Prostate gland (tissue), 2 donors: ENCODE measurements at regions not wholly inside any gene's neighbourhood (a gene's known extent, or its start where the extent isn't known, plus 50 kb on each side); places are given as distances from the start of the nearest gene placed in this dataset.

Experiments
- DNase-seq: peaks from one replicate; pipeline ENCODE4 v3.0.0-alpha.2; 2019; ENCODE audit warnings: low spot score
- H3K27ac ChIP-seq, 2 donors: fragments of 200-600 bp; sonication (generic); 2 replicates each; pipeline ENCODE4 v1.5.1; 2017 to 2019
- H3K27me3 ChIP-seq: fragments of 200-600 bp; sonication (generic); replicated peaks from 2 replicates; pipeline ENCODE4 v1.5.1; 2019; ENCODE audit not compliant: insufficient read depth
- H3K36me3 ChIP-seq, 2 donors: fragments of 200-600 bp; sonication (generic); 1 replicate in 1 of 2; 2 replicates in 1 of 2; pipeline versions ENCODE4 v1.5.1 to v1.8.1; 2017 to 2019
- H3K4me1 ChIP-seq: fragments of 200-600 bp; sonication (generic); replicated peaks from 2 replicates; pipeline ENCODE4 v1.5.1; 2019
- H3K4me3 ChIP-seq, 2 donors: fragments of 200-600 bp; sonication (generic); 2 replicates each; pipeline ENCODE4 v1.5.1; 2017 to 2019
- H3K9me3 ChIP-seq: fragments of 200-600 bp; sonication (generic); 2 replicates; pipeline ENCODE4 v1.5.1; 2017
- CTCF ChIP-seq, 4 experiments: fragments of 200-600 bp in 2 of 4; fragments of 450-650 bp in 2 of 4; sonication (generic) in 2 of 4; IDR thresholded peaks; 1 replicate in 3 of 4; 2 replicates in 1 of 4; pipeline ENCODE4 v1.5.1; 2016 to 2019; ENCODE audit warnings: antibody characterized with exemption in 4 of 4, mild to moderate bottlenecking in 2 of 4, moderate library complexity in 2 of 4
- POLR2A ChIP-seq: fragments of 450-650 bp; IDR thresholded peaks from one replicate; pipeline ENCODE4 v1.6.1; 2016; ENCODE audit warnings: antibody characterized with exemption, mild to moderate bottlenecking
- POLR2AphosphoS5 ChIP-seq: sonication (generic); formaldehyde crosslinking; IDR thresholded peaks from one replicate; pipeline ENCODE4 v1.6.1; 2017; ENCODE audit warnings: antibody characterized with exemption
- WGBS: methylation state at CpG from one replicate; pipeline ENCODE4 v1.1.5; 2018; 5-methylcytosine and 5-hydroxymethylcytosine counted together
- intact Hi-C: fragments of 100-400 bp; cut with DNase I; formaldehyde crosslinking; loops from one replicate; pipeline ENCODE4 v1.14.2; 2022

GRCh38 chr1:227450489-227450888 is 112.9 kb upstream of the ZNF678 start:
- no peak for DNase-seq
- TF ChIP-seq POLR2A (no peak), POLR2AphosphoS5 (no peak), CTCF (IDR thresholded peaks at IDR 0.05) (no peak)
- H3K27me3 ChIP-seq: peaks cover 5% of the 10 kb centered on the region
- H3K4me1 ChIP-seq: no peaks in the 10 kb centered on the region
- H3K36me3 ChIP-seq: no peaks in the 10 kb centered on the region
- no peak overlapping the region for H3K4me3 ChIP-seq
- no peak overlapping the region for H3K27ac ChIP-seq
- H3K9me3 ChIP-seq: no peaks in the 10 kb centered on the region
- intact Hi-C loops: no loop called here
- 83% methylated on average over 2 of the region's 2 CpGs for WGBS

- no peak overlapping the region for H3K4me3 ChIP-seq
- no peaks in the 10 kb centered on the region for H3K4me1 ChIP-seq
- H3K27ac ChIP-seq: no peak overlapping the region
- no peak for DNase-seq
- no peak for TF ChIP-seq POLR2AphosphoS5
- no peak for TF ChIP-seq POLR2A
- TF ChIP-seq CTCF (IDR thresholded peaks at IDR 0.05): no peak
- no peaks in the 10 kb centered on the region for H3K9me3 ChIP-seq
- H3K36me3 ChIP-seq: no peaks in the 10 kb centered on the region
- intact Hi-C loops: no loop called here
- peaks cover 5% of the 10 kb centered on the region for H3K27me3 ChIP-seq
- 59% methylated on average over 11 of the region's 11 CpGs for WGBS
Measured at GRCh38 chr1:227449741-227450441, 113.5 kb upstream of the ZNF678 start.

GRCh38 chr1:227449051-227449450 is 114.3 kb upstream of the ZNF678 start:
- no peaks in the 10 kb centered on the region for H3K9me3 ChIP-seq
- DNase-seq: no peak
- no peaks in the 10 kb centered on the region for H3K36me3 ChIP-seq
- WGBS: 58% methylated on average over 6 of the region's 6 CpGs
- TF ChIP-seq CTCF (IDR thresholded peaks at IDR 0.05): no peak
- intact Hi-C loops: no loop called here
- H3K27me3 ChIP-seq: no peaks in the 10 kb centered on the region
- no peak overlapping the region for H3K4me3 ChIP-seq
- no peaks in the 10 kb centered on the region for H3K4me1 ChIP-seq
- no peak overlapping the region for H3K27ac ChIP-seq

GRCh38 chr1:227447531-227447990 is 115.8 kb upstream of the ZNF678 start:
- no peak overlapping the region for H3K27ac ChIP-seq
- no peaks in the 10 kb centered on the region for H3K9me3 ChIP-seq
- no peaks in the 10 kb centered on the region for H3K4me1 ChIP-seq
- intact Hi-C loops: no loop called here
- 75% methylated on average over 25 of the region's 25 CpGs for WGBS
- H3K27me3 ChIP-seq: no peaks in the 10 kb centered on the region
- no peak overlapping the region for H3K4me3 ChIP-seq
- no peak for DNase-seq
- TF ChIP-seq CTCF (IDR thresholded peaks at IDR 0.05): peak in 3 of 4 experiments; percentile 34 to 42 (median 39)
- TF ChIP-seq POLR2AphosphoS5: no peak
- no peaks in the 10 kb centered on the region for H3K36me3 ChIP-seq

GRCh38 chr1:227445746-227446145 is 117.6 kb upstream of the ZNF678 start:
- DNase-seq: no peak
- intact Hi-C loops: no loop called here
- WGBS: 93% methylated on average over 2 of the region's 2 CpGs
- Histone ChIP-seq H3K27ac (no peak overlapping the region), H3K4me3 (no peak overlapping the region), H3K9me3 (no peaks in the 10 kb centered on the region), H3K27me3 (no peaks in the 10 kb centered on the region), H3K4me1 (no peaks in the 10 kb centered on the region), H3K36me3 (no peaks in the 10 kb centered on the region)
- TF ChIP-seq POLR2A (no peak), CTCF (IDR thresholded peaks at IDR 0.05) (no peak), POLR2AphosphoS5 (no peak)
